GM19397 (cell line): ENCODE measurements at regions not wholly inside any gene's neighbourhood (a gene's known extent, or its start where the extent isn't known, plus 50 kb on each side); places are given as distances from the start of the nearest gene placed in this dataset.
"Not testable (repeated sequence)": the region's sequence is repeated elsewhere in the genome, so short reads cannot be mapped to it uniquely, and the experiment has no call there.

Source experiments
- ATAC-seq: cut with Tn5 transposase; IDR thresholded peaks from one replicate; pipeline ENCODE4 v1.9.1; 2021; ENCODE audit warnings: mild to moderate bottlenecking, moderate library complexity; ENCODE audit not compliant: unreplicated experiment

GRCh38 chr4:112031712-112032328 is 113.4 kb upstream of the FAM241A start:
- no peak for ATAC-seq

GRCh38 chr4:112036886-112037285 is 108.4 kb upstream of the FAM241A start:
- no peak for ATAC-seq

- ATAC-seq: no peak
Observed at GRCh38 chr4:112038861-112039260, 106.4 kb upstream of the FAM241A start.

- ATAC-seq: not testable (repeated sequence)
Observed at GRCh38 chr4:112049119-112049518, 96.1 kb upstream of the FAM241A start.

- ATAC-seq: no peak
Observed at GRCh38 chr4:112053825-112054350, 91.4 kb upstream of the FAM241A start.

- ATAC-seq: no peak
Observed at GRCh38 chr4:112055100-112055499, 90.2 kb upstream of the FAM241A start.

- no peak for ATAC-seq
Observed at GRCh38 chr4:112057470-112057869, 87.8 kb upstream of the FAM241A start.

- ATAC-seq: no peak
Observed at GRCh38 chr4:112058433-112058832, 86.8 kb upstream of the FAM241A start.

GRCh38 chr4:112060212-112060611 is 85.0 kb upstream of the FAM241A start:
- ATAC-seq: no peak

- no peak for ATAC-seq
Observed at GRCh38 chr4:112061207-112061817, 83.9 kb upstream of the FAM241A start.

- no peak for ATAC-seq
Observed at GRCh38 chr4:112063260-112063659, 82.0 kb upstream of the FAM241A start.

- ATAC-seq: no peak
Observed at GRCh38 chr4:112069110-112069509, 76.1 kb upstream of the FAM241A start.

GRCh38 chr4:112073181-112073580 is 72.1 kb upstream of the FAM241A start:
- ATAC-seq: no peak

- ATAC-seq: peak; percentile 72
Observed at GRCh38 chr4:112075129-112075753, 70.0 kb upstream of the FAM241A start.

- no peak for ATAC-seq
Observed at GRCh38 chr4:112075906-112076305, 69.3 kb upstream of the FAM241A start.

- ATAC-seq: no peak
Observed at GRCh38 chr4:112076919-112077608, 68.2 kb upstream of the FAM241A start.

GRCh38 chr4:112077743-112078142 is 67.5 kb upstream of the FAM241A start:
- ATAC-seq: no peak

- ATAC-seq: no peak
Observed at GRCh38 chr4:112082954-112083586, 62.2 kb upstream of the FAM241A start.

- no peak for ATAC-seq
Observed at GRCh38 chr4:112083587-112084347, 61.5 kb upstream of the FAM241A start.
